ENCODE measurements at regions not wholly inside any gene's neighbourhood (a gene's known extent, or its start where the extent isn't known, plus 50 kb on each side); places are given as distances from the start of the nearest gene placed in this dataset.

GRCh38 chr10:28986117-28986792, 302.6 kb upstream of the LYZL1 start:
- no TSS peak for BruUV-seq (replicated peaks)
- Histone ChIP-seq H3K27me3 (ENCODE audit: control insufficient read depth, insufficient read depth, low read length) (no peaks in the 10 kb centered on the region), H3K4me1 (ENCODE audit: control insufficient read depth, insufficient read depth, low read length) (no peaks in the 10 kb centered on the region), H3K27ac (ENCODE audit: low read length) (no peak overlapping the region), H3K36me3 (ENCODE audit: control insufficient read depth, insufficient read depth, low read length) (no peaks in the 10 kb centered on the region), H3K9me3 (ENCODE audit: control insufficient read depth, insufficient read depth, low read depth, low read length) (no peaks in the 10 kb centered on the region), H3K4me3 (ENCODE audit: low read depth in 2 of 2, low read length in 2 of 2) (no peak overlapping the region)
- in situ Hi-C loops (cut with HindIII; ENCODE audit: low pct_unique_long_range_greater_than_20kb, low sequenced_read_pairs) = no loop called here
- no peak for TF ChIP-seq POLR2AphosphoS5 (IDR thresholded peaks at IDR 0.05; ENCODE audit: low read depth, low read length)
- TF ChIP-seq REST (IDR thresholded peaks at IDR 0.05; ENCODE audit: insufficient read depth in 1 of 2, low read depth in 2 of 2, low read length in 1 of 2) = no peak
- no peak for TF ChIP-seq TCF7L2 (IDR thresholded peaks at IDR 0.05; ENCODE audit: low read depth, low read length)
- no peak for TF ChIP-seq CTCF (IDR thresholded peaks at IDR 0.05)
- TF ChIP-seq SIN3A (IDR thresholded peaks at IDR 0.05; ENCODE audit: borderline replicate concordance, insufficient read depth, low read depth, low read length) = no peak
- POLR2A ChIA-PET = no interaction called here
- CTCF ChIA-PET = interaction anchor here (0.5 kb wide), 1 partner anchor 374 kb away, joined by 3 read pairs; no protein-coding TSS in a partner anchor
- intact Hi-C loops (cut with micrococcal nuclease; ENCODE audit: unreplicated experiment) = no loop called here
- ATAC-seq (no peak), DNase-seq (ENCODE audit: low read depth, low spot score) (no peak)

- Histone ChIP-seq H3K27me3 (ENCODE audit: control insufficient read depth, insufficient read depth, low read length) (no peaks in the 10 kb centered on the region), H3K9me3 (ENCODE audit: control insufficient read depth, insufficient read depth, low read depth, low read length) (no peaks in the 10 kb centered on the region), H3K4me1 (ENCODE audit: control insufficient read depth, insufficient read depth, low read length) (no peaks in the 10 kb centered on the region), H3K27ac (ENCODE audit: low read length) (no peak overlapping the region), H3K4me3 (ENCODE audit: low read depth in 2 of 2, low read length in 2 of 2) (no peak overlapping the region), H3K36me3 (ENCODE audit: control insufficient read depth, insufficient read depth, low read length) (no peaks in the 10 kb centered on the region)
- in situ Hi-C loops (cut with HindIII; ENCODE audit: low pct_unique_long_range_greater_than_20kb, low sequenced_read_pairs) (no loop called here), intact Hi-C loops (cut with micrococcal nuclease; ENCODE audit: unreplicated experiment) (no loop called here)
- ChIA-PET CTCF (no interaction called here), POLR2A (no interaction called here)
- TF ChIP-seq POLR2AphosphoS5 (IDR thresholded peaks at IDR 0.05; ENCODE audit: low read depth, low read length) = no peak
- no peak for TF ChIP-seq SIN3A (IDR thresholded peaks at IDR 0.05; ENCODE audit: borderline replicate concordance, insufficient read depth, low read depth, low read length)
- no peak for TF ChIP-seq REST (IDR thresholded peaks at IDR 0.05; ENCODE audit: insufficient read depth in 1 of 2, low read depth in 2 of 2, low read length in 1 of 2)
- TF ChIP-seq CTCF (IDR thresholded peaks at IDR 0.05) = no peak
- TF ChIP-seq TCF7L2 (IDR thresholded peaks at IDR 0.05; ENCODE audit: low read depth, low read length) = no peak
- BruUV-seq (replicated peaks) = no TSS peak
- ATAC-seq (no peak), DNase-seq (ENCODE audit: low read depth, low spot score) (no peak)
These were observed 302.0 kb upstream of the LYZL1 start for GRCh38 chr10:28986856-28987255.

Measured in Panc1 (cell line).